GM23248 (cell line): ENCODE measurements at regions not wholly inside any gene's neighbourhood (a gene's known extent, or its start where the extent isn't known, plus 50 kb on each side); places are given as distances from the start of the nearest gene placed in this dataset.

ENCODE experiments used
- DNase-seq: peaks from one replicate; pipeline ENCODE4 v3.0.0-alpha.2; 2015
- H2AFZ ChIP-seq: fragments of 200-600 bp; sonication (generic); 2 replicates; pipeline ENCODE4 v1.6.1; 2016; ENCODE audit warnings: antibody characterized with exemption
- H3F3A ChIP-seq: fragments of 200-600 bp; sonication (generic); 2 replicates; pipeline ENCODE4 v1.6.1; 2016; ENCODE audit warnings: mild to moderate bottlenecking, antibody characterized with exemption, mixed run types; ENCODE audit not compliant: insufficient read depth
- H3K27ac ChIP-seq: fragments of 200-600 bp; sonication (generic); 2 replicates; pipeline ENCODE4 v1.5.1; 2016; ENCODE audit warnings: mild to moderate bottlenecking
- H3K27me3 ChIP-seq: fragments of 200-600 bp; sonication (generic); replicated peaks from 2 replicates; pipeline ENCODE4 v1.6.1; 2016; ENCODE audit warnings: mild to moderate bottlenecking; ENCODE audit not compliant: insufficient read depth
- H3K36me3 ChIP-seq: fragments of 200-600 bp; sonication (generic); 2 replicates; pipeline ENCODE4 v1.6.1; 2016; ENCODE audit warnings: low read depth, mild to moderate bottlenecking
- H3K4me1 ChIP-seq: fragments of 200-600 bp; sonication (generic); 2 replicates; pipeline ENCODE4 v1.6.1; 2016; ENCODE audit warnings: mild to moderate bottlenecking; ENCODE audit not compliant: insufficient read depth
- H3K4me2 ChIP-seq: fragments of 200-600 bp; sonication (generic); one replicate; pipeline ENCODE4 v1.6.1; 2016; ENCODE audit warnings: mild to moderate bottlenecking; ENCODE audit not compliant: unreplicated experiment
- H3K4me3 ChIP-seq: fragments of 200-600 bp; sonication (generic); 2 replicates; pipeline ENCODE4 v1.5.1; 2016; ENCODE audit warnings: mild to moderate bottlenecking
- H3K79me2 ChIP-seq: fragments of 200-600 bp; sonication (generic); 2 replicates; pipeline ENCODE4 v1.6.1; 2016; ENCODE audit warnings: mild to moderate bottlenecking; ENCODE audit not compliant: insufficient read depth
- H3K9ac ChIP-seq: fragments of 200-600 bp; sonication (generic); 2 replicates; pipeline ENCODE4 v1.6.1; 2016; ENCODE audit warnings: mild to moderate bottlenecking
- H3K9me2 ChIP-seq: fragments of 200-600 bp; sonication (generic); 2 replicates; pipeline ENCODE4 v1.6.1; 2016; ENCODE audit warnings: mixed run types, mild to moderate bottlenecking, moderate library complexity; ENCODE audit not compliant: insufficient read depth
- H3K9me3 ChIP-seq: fragments of 200-600 bp; sonication (generic); one replicate; pipeline ENCODE4 v1.6.1; 2017; ENCODE audit warnings: low read depth
- H4K20me1 ChIP-seq: fragments of 200-600 bp; sonication (generic); 2 replicates; pipeline ENCODE4 v1.6.0; 2016; ENCODE audit not compliant: insufficient read depth
- EZH2 ChIP-seq: fragments of 200-600 bp; sonication (generic); IDR thresholded peaks from 2 replicates; pipeline ENCODE4 v1.6.1; 2018; ENCODE audit warnings: antibody characterized with exemption, mild to moderate bottlenecking; ENCODE audit not compliant: insufficient read depth, poor library complexity, severe bottlenecking
- EZH2phosphoT487 ChIP-seq: fragments of 200-600 bp; sonication (generic); IDR thresholded peaks from 2 replicates; pipeline ENCODE4 v1.6.1; 2018; ENCODE audit warnings: antibody characterized with exemption, moderate library complexity, mild to moderate bottlenecking, low read depth; ENCODE audit not compliant: insufficient read depth
- WGBS, 2 experiments: methylation state at CpG; one replicate each; pipeline ENCODE4 v1.1.6; 2015 to 2017; ENCODE audit warnings: low lambda C conversion rate in 2 of 2, low coverage in 1 of 2; ENCODE audit errors: missing lambda C conversion rate in 2 of 2; 5-methylcytosine and 5-hydroxymethylcytosine counted together
- in situ Hi-C: fragments of 300-500 bp; cut with MboI; formaldehyde crosslinking; loops from 2 replicates; pipeline ENCODE4 v1.15.0; 2020

DNA sequence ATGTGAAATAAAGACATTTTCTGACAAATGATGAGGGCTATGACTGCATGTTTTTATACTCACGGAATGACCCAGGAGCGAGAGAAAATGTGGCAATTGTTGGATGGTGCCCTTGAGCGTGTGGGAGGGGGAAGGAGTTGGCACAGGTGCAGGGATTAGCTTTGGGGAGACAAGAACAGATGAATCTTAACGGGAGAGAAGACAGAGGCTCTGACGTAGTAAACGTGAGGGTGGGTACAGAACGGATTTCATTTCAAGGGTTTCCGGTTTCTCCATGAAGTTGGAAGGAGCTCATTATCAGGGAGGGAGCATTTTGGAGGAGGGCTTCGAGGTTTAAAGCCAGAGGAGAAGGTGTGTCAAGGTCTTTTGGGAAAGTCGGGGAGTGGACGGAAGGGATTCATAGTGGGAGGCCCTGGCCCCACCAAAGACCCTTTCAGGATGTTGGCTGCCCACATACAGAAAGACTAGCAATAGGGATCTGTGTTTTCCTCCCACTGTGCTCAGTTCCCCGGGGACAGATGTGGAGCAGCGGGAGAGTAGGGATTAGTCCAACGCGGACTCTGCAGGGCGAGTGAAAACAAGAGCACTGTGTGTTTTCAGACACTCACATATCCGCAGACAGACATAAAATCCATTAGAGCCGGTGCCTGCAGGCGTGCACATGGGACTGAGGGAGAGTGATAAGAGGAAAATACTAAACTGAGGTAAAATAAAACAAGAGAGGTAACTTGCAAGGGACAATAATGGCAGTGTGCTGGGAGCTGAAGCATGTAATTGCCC, 584.1 kb downstream of the AJAP1 start:
- H3K9me2 ChIP-seq = no peaks in the 10 kb centered on the region
- H3K9me3 ChIP-seq = no peaks in the 10 kb centered on the region
- H3K36me3 ChIP-seq = no peaks in the 10 kb centered on the region
- H3K4me2 ChIP-seq = no peak overlapping the region
- no peak overlapping the region for H2AFZ ChIP-seq
- no peak overlapping the region for H3K4me3 ChIP-seq
- no peaks in the 10 kb centered on the region for H4K20me1 ChIP-seq
- TF ChIP-seq EZH2phosphoT487 = no peak
- no peak for TF ChIP-seq EZH2
- in situ Hi-C loops = no loop called here
- H3K27me3 ChIP-seq = no peaks in the 10 kb centered on the region
- H3K4me1 ChIP-seq = no peaks in the 10 kb centered on the region
- H3F3A ChIP-seq = no peaks in the 10 kb centered on the region
- no peak for DNase-seq
- H3K79me2 ChIP-seq = no peaks in the 10 kb centered on the region
- H3K27ac ChIP-seq = no peak overlapping the region
- no peak overlapping the region for H3K9ac ChIP-seq
- WGBS, 2 experiments = 30 to 36% methylated on average over 19 of the region's 19 CpGs

DNA sequence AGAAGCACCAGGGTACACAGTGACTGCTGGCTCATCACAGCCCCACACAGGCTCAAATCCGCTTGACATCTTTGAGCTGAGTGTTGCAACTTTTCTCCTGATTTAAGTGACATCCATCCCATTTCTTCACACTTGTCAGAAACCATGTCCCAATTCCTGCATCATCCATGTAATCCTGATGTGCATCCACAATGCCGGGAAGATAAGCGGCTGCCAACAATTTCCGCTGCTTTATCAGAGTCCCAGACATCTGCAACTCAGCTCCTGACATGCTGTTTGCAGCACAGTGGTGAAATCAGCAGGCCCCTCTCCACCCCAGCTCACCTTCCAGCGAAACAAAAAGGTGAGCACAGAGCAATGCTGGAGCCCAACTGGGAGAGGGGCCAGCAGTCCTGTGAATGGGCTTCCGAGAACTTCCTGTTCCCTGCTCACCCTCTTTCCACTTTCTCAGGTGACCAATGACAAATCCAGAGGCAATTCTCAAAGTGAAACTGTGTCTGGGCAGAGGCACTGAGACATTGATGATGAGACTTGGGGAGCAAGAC, 581.0 kb downstream of the AJAP1 start:
- TF ChIP-seq EZH2phosphoT487 (no peak), EZH2 (no peak)
- Histone ChIP-seq H3K36me3 (no peaks in the 10 kb centered on the region), H4K20me1 (no peaks in the 10 kb centered on the region)

DNA sequence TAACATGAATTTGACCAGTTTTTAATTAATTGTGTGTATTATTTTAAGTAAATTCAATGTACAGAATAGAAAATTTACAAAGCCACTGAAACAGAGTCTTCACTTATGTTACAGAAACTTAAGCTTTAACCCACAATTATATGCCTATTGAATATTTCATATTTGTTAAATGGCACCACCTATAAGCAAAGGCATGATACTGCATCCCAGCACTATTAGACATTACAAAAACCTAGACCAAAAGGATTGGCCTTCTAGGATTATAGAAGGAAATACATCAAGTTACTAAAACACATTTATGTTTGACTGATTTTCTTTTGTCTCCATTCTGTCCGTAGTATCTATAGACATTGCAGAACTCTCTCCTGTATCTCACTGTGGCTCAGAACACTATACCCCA, 578.1 kb downstream of the AJAP1 start:
- H2AFZ ChIP-seq = no peak overlapping the region
- H3K36me3 ChIP-seq = no peaks in the 10 kb centered on the region
- no peaks in the 10 kb centered on the region for H3K27me3 ChIP-seq
- no peak overlapping the region for H3K9ac ChIP-seq
- no peaks in the 10 kb centered on the region for H4K20me1 ChIP-seq
- H3K4me1 ChIP-seq = no peaks in the 10 kb centered on the region
- no peak overlapping the region for H3K4me2 ChIP-seq
- no peak for DNase-seq
- no peak for TF ChIP-seq EZH2
- no peak for TF ChIP-seq EZH2phosphoT487
- no peak overlapping the region for H3K4me3 ChIP-seq
- no peak overlapping the region for H3K27ac ChIP-seq
- no peaks in the 10 kb centered on the region for H3K79me2 ChIP-seq
- H3K9me2 ChIP-seq = no peaks in the 10 kb centered on the region
- in situ Hi-C loops = no loop called here
- WGBS, 2 experiments = 5 to 11% methylated on average over 1 of the region's 1 CpG
- no peaks in the 10 kb centered on the region for H3K9me3 ChIP-seq
- H3F3A ChIP-seq = no peaks in the 10 kb centered on the region

More for the DNA sequence above, 581.0 kb downstream of the AJAP1 start:
- WGBS, 2 experiments = 2 to 3% methylated on average over 6 of the region's 6 CpGs
- Histone ChIP-seq H3K4me1 (no peaks in the 10 kb centered on the region), H3K4me2 (no peak overlapping the region), H3F3A (no peaks in the 10 kb centered on the region), H3K27me3 (no peaks in the 10 kb centered on the region), H3K4me3 (no peak overlapping the region), H3K9me3 (no peaks in the 10 kb centered on the region), H3K27ac (no peak overlapping the region), H3K79me2 (no peaks in the 10 kb centered on the region), H2AFZ (no peak overlapping the region), H3K9ac (no peak overlapping the region), H3K9me2 (no peaks in the 10 kb centered on the region)
- in situ Hi-C loops = no loop called here
- no peak for DNase-seq

DNA sequence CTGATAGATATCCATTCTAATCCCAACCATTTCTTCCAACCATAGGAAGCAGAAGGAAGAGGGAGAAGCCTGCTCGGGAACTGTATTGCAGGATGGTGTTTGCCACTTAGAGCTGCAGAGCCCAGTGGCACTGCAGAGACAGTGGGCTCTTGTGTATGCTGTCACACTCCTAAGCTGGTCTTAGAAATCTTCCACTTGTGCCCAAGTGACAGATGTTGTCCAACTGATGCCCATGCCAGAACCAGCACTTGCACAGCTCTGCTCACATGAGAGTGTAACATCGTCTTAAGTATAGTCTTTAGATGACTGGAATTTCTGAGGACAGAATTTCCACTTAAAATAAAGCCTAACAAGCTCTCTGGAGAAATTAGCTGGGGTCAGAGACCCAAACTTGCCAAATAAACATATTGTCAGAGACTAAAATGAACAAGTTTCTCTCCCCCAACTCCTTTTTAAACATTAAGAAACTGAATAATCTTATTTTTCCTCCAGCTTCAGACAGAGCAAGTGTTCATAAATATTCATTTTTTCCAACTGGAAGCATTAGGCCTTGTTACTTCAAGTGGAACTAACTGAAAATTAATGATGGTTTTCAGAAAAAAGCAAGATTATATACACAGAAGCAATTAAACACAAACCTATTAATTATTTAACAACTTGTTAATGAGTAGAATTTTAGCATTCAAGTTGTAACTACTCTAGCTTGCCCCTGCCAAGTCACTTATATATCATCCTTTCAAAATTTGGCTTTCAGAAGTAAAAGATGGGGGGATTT, 577.3 kb downstream of the AJAP1 start:
- no peaks in the 10 kb centered on the region for H3K9me3 ChIP-seq
- in situ Hi-C loops = no loop called here
- H3K4me2 ChIP-seq = no peak overlapping the region
- no peak overlapping the region for H3K27ac ChIP-seq
- H3K79me2 ChIP-seq = no peaks in the 10 kb centered on the region
- WGBS, 2 experiments = 0 to 4% methylated on average over 2 of the region's 2 CpGs
- DNase-seq = no peak
- H3K9ac ChIP-seq = no peak overlapping the region
- H3K9me2 ChIP-seq = no peaks in the 10 kb centered on the region
- TF ChIP-seq EZH2 (no peak), EZH2phosphoT487 (no peak)
- H3K36me3 ChIP-seq = no peaks in the 10 kb centered on the region
- H3F3A ChIP-seq = no peaks in the 10 kb centered on the region
- H3K27me3 ChIP-seq = no peaks in the 10 kb centered on the region
- no peaks in the 10 kb centered on the region for H4K20me1 ChIP-seq
- H3K4me1 ChIP-seq = no peaks in the 10 kb centered on the region
- H2AFZ ChIP-seq = no peak overlapping the region
- H3K4me3 ChIP-seq = no peak overlapping the region
